A549 (cell line): ENCODE measurements at regions not wholly inside any gene's neighbourhood (a gene's known extent, or its start where the extent isn't known, plus 50 kb on each side); places are given as distances from the start of the nearest gene placed in this dataset.

ENCODE experiments used
- ATAC-seq, 2 experiments: fragments of 200-7000 bp in 1 of 2; fragments of >200 bp in 1 of 2; cut with Nextera tagmentation in 1 of 2; cut with Tn5 transposase in 1 of 2; 3 replicates each; pipeline versions ENCODE4 v1.8.0 to v1.9.1; 2018 to 2020; ENCODE audit warnings: mild to moderate bottlenecking in 1 of 2, moderate library complexity in 1 of 2
- CTCF ChIA-PET: fragments of 300-600 bp; sonication (Branson Sonifier 250); formaldehyde crosslinking; extraction: SDS; loops from one replicate; lab custom pipeline; 2021; ENCODE audit warnings: antibody characterized with exemption, inconsistent platforms; lab: Yijun Ruan, JAX
- POLR2A ChIA-PET: fragments of 350-600 bp; formaldehyde crosslinking; extraction: SDS; loops from one replicate; lab custom pipeline; 2021; ENCODE audit warnings: antibody characterized with exemption, inconsistent platforms; lab: Yijun Ruan, JAX
- DNase-seq, 2 experiments: peaks; one replicate each; pipeline versions ENCODE4 v3.0.0 to v3.0.0-alpha.2; 2011 to 2016; ENCODE audit warnings: low read depth in 1 of 2, low spot score in 1 of 2
- FAIRE-seq: peaks from 2 replicates; lab custom pipeline; 2011; peaks lifted over from hg19 to GRCh38; lab: Jason Lieb, UNC
- H3K27ac ChIP-seq, 2 experiments: fragments of >200 bp; sonication (Bioruptor Twin); formaldehyde crosslinking; 3 replicates each; pipeline ENCODE4 v1.5.1; 2016 to 2017
- H3K4me1 ChIP-seq: fragments of >200 bp; sonication (Bioruptor Twin); formaldehyde crosslinking; 3 replicates; pipeline ENCODE4 v1.6.1; 2016
- H3K4me2 ChIP-seq: fragments of >200 bp; sonication (Bioruptor Twin); formaldehyde crosslinking; 3 replicates; pipeline ENCODE4 v1.6.1; 2016
- H3K4me3 ChIP-seq: fragments of >200 bp; sonication (Bioruptor Twin); formaldehyde crosslinking; 3 replicates; pipeline ENCODE4 v1.5.1; 2016
- H3K9me3 ChIP-seq: fragments of >200 bp; sonication (Bioruptor Twin); formaldehyde crosslinking; 3 replicates; pipeline ENCODE4 v1.6.1; 2016
- BHLHE40 ChIP-seq: IDR thresholded peaks from 2 replicates; pipeline ENCODE4 v1.6.1; 2012; ENCODE audit warnings: low read depth, low read length, inconsistent platforms
- CBX2 ChIP-seq: fragments of 200-600 bp; sonication (generic); IDR thresholded peaks from 2 replicates; pipeline ENCODE4 v1.6.1; 2016; ENCODE audit warnings: low read depth, mild to moderate bottlenecking, borderline replicate concordance
- CBX8 ChIP-seq: fragments of 200-600 bp; sonication (generic); IDR thresholded peaks from 2 replicates; pipeline ENCODE4 v1.6.1; 2016
- CEBPB ChIP-seq, 2 experiments: fragments of >200 bp in 1 of 2; sonication (Bioruptor Twin) in 1 of 2; formaldehyde crosslinking in 1 of 2; IDR thresholded peaks; 2 replicates each; pipeline ENCODE4 v1.6.1; 2012 to 2016
- CHD4 ChIP-seq: fragments of 200-600 bp; sonication (generic); IDR thresholded peaks from 2 replicates; pipeline ENCODE4 v1.6.1; 2016; ENCODE audit warnings: antibody characterized with exemption, mild to moderate bottlenecking, borderline replicate concordance
- EHF ChIP-seq: fragments of 250-450 bp; sonication (Bioruptor Pico); IDR thresholded peaks from 2 replicates; pipeline ENCODE4 v1.5.0; 2020; ENCODE audit warnings: mild to moderate bottlenecking
- HEYL ChIP-seq: fragments of 250-450 bp; sonication (Bioruptor Pico); IDR thresholded peaks from 2 replicates; pipeline ENCODE4 v1.8.0; 2021; ENCODE audit warnings: mild to moderate bottlenecking, moderate library complexity
- HMGXB4 ChIP-seq: fragments of 250-450 bp; sonication (Bioruptor Pico); IDR thresholded peaks from 2 replicates; pipeline ENCODE4 v1.5.0; 2021; ENCODE audit warnings: mild to moderate bottlenecking, moderate library complexity, borderline replicate concordance
- JUN ChIP-seq, 2 experiments: fragments of >200 bp; sonication (Bioruptor Twin); formaldehyde crosslinking; IDR thresholded peaks; 2 replicates in 1 of 2; 3 replicates in 1 of 2; pipeline ENCODE4 v1.6.1; 2016 to 2017
- KDM1A ChIP-seq: fragments of 200-600 bp; sonication (generic); IDR thresholded peaks from 2 replicates; pipeline ENCODE4 v1.6.1; 2016; ENCODE audit warnings: low read depth, mild to moderate bottlenecking
- MAFK ChIP-seq: fragments of 450-650 bp; IDR thresholded peaks from 2 replicates; pipeline ENCODE4 v1.6.1; 2014; ENCODE audit not compliant: partially characterized antibody
- MAZ ChIP-seq: fragments of 150-350 bp; IDR thresholded peaks from 2 replicates; pipeline ENCODE4 v1.6.1; 2014; ENCODE audit warnings: antibody characterized with exemption, low read depth, low read length, borderline replicate concordance
- MYC ChIP-seq: IDR thresholded peaks from 2 replicates; pipeline ENCODE4 v1.6.1; 2012; ENCODE audit warnings: mild to moderate bottlenecking, inconsistent platforms, low read length, improper control_type of control experiment, borderline replicate concordance
- NPAS2 ChIP-seq: fragments of 250-450 bp; sonication (Bioruptor Pico); IDR thresholded peaks from 2 replicates; pipeline ENCODE4 v1.8.0; 2022; ENCODE audit warnings: mild to moderate bottlenecking, moderate library complexity, borderline replicate concordance
- PHF8 ChIP-seq: fragments of 200-600 bp; sonication (generic); IDR thresholded peaks from 2 replicates; pipeline ENCODE4 v1.6.1; 2016; ENCODE audit warnings: low read depth, mild to moderate bottlenecking, antibody characterized with exemption, moderate library complexity, borderline replicate concordance
- USF2 ChIP-seq: fragments of 450-650 bp; IDR thresholded peaks from 2 replicates; pipeline ENCODE4 v1.6.1; 2014; ENCODE audit warnings: antibody characterized with exemption
- ZSCAN20 ChIP-seq: fragments of 250-450 bp; sonication (Bioruptor Pico); IDR thresholded peaks from 2 replicates; pipeline ENCODE4 v1.8.0; 2022; ENCODE audit warnings: mild to moderate bottlenecking, moderate library complexity
- WGBS: methylation state at CpG from one replicate; pipeline ENCODE4 v1.1.6; 2017; ENCODE audit errors: missing lambda C conversion rate; 5-methylcytosine and 5-hydroxymethylcytosine counted together

DNA sequence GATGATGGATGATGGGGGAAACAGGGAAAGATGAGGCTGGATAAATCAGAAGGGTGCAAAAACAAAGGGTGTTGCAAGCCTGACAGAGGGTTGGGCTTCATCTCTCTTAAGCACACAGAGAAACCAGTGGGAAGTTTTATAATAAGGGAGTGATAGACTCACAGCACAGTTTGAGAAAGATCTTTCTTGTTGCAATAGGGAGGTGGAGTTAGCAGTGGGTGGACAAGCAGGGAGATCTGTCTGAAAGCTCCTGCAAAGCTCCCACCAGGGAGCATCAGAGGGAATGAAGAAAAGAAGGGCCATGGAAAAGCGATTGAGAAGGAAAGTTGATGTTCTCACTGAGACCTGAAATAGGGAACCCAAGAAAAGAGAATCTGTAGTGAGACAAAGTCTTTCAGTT is 64.9 kb downstream of the BOD1L2 start (continued):
- no peak for TF ChIP-seq CHD4
- TF ChIP-seq USF2, result no peak

DNA sequence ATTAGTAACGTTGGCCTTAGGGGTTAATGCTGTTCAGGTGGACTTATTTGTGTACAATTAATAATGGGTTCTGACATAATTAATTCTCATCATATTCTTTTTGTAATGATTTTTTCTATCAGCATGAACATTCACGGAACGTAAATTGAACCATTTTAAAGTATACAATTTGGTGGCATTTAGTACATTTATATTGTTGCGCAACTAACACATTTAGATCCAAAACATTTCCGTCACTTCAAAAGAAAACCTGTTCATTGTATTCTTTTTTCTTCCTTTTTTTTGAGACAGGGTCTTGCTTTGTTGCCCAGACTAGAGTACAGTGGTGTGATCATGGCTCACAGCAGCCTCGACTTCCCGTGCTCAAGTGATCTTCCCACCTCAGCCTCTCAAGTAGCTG is 65.8 kb downstream of the BOD1L2 start:
- WGBS, result 92% methylated on average over 7 of the region's 7 CpGs
- CTCF ChIA-PET, result no interaction called here
- Histone ChIP-seq H3K9me3 (no peaks in the 10 kb centered on the region), H3K4me1 (peaks cover 24% of the 10 kb centered on the region), H3K4me3 (no peak overlapping the region), H3K27ac (no peak overlapping the region), H3K4me2 (no peak overlapping the region)
- TF ChIP-seq CEBPB (IDR thresholded peaks at IDR 0.05), result peak; percentile 17 to 44; a peak in 2 of 4 replicates
- no peak for TF ChIP-seq KDM1A
- no peak for TF ChIP-seq HMGXB4 (CRISPR knock-in tag)
- TF ChIP-seq JUN (IDR thresholded peaks at IDR 0.05), result no peak
- no peak for TF ChIP-seq CBX2
- ATAC-seq (no peak), DNase-seq (no peak), FAIRE-seq (no peak)
- POLR2A ChIA-PET, result no interaction called here

DNA sequence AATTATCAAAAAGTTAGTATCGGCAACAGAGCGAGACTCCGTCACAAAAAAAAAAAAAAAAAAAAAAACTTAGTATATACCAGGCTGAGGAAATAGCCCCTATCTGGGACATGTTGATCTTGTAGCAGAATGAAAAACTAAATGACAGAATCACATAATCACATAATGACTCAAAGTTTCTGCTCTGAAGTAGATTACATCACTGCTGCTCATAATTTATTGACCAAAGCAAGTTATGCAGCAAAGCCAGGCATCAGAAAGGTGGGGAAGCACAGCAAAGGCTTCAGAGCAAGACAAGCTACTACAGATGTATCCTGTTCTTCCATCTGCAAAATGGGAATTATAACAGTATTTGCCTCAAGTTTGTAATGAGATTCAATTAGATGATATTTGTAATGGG is 68.1 kb downstream of the BOD1L2 start:
- Histone ChIP-seq H3K4me1 (peaks cover 17% of the 10 kb centered on the region), H3K9me3 (no peaks in the 10 kb centered on the region), H3K4me2 (no peak overlapping the region), H3K4me3 (no peak overlapping the region), H3K27ac (no peak overlapping the region)
- TF ChIP-seq HMGXB4 (CRISPR knock-in tag), result no peak
- no peak for TF ChIP-seq JUN (IDR thresholded peaks at IDR 0.05)
- no peak for TF ChIP-seq CBX8
- no peak for TF ChIP-seq NPAS2
- no peak for TF ChIP-seq CHD4
- no peak for TF ChIP-seq ZSCAN20 (CRISPR knock-in tag)
- TF ChIP-seq MAZ, result no peak
- TF ChIP-seq KDM1A, result no peak
- no peak for TF ChIP-seq BHLHE40
- TF ChIP-seq EHF (CRISPR knock-in tag), result no peak
- no peak for TF ChIP-seq USF2
- TF ChIP-seq HEYL (CRISPR knock-in tag), result no peak
- TF ChIP-seq MYC, result no peak
- TF ChIP-seq PHF8, result no peak
- TF ChIP-seq MAFK, result no peak
- FAIRE-seq (no peak), ATAC-seq (no peak), DNase-seq (no peak)
- ChIA-PET CTCF (no interaction called here), POLR2A (no interaction called here)
- 91% methylated on average over 3 of the region's 3 CpGs for WGBS
